Hepatocyte (in vitro differentiated cells): ENCODE measurements at regions not wholly inside any gene's neighbourhood (a gene's known extent, or its start where the extent isn't known, plus 50 kb on each side); places are given as distances from the start of the nearest gene placed in this dataset.
"Not testable (repeated sequence)": the region's sequence is repeated elsewhere in the genome, so short reads cannot be mapped to it uniquely, and the experiment has no call there.

Source experiments
- DNase-seq: peaks from one replicate; pipeline ENCODE4 v3.0.0-alpha.2; 2016; ENCODE audit warnings: low spot score
- H2AFZ ChIP-seq: fragments of 200-600 bp; sonication (generic); 2 replicates; pipeline ENCODE4 v1.6.0; 2016; ENCODE audit warnings: antibody characterized with exemption, mild to moderate bottlenecking
- H3K27ac ChIP-seq: fragments of 200-600 bp; sonication (generic); 2 replicates; pipeline ENCODE4 v1.5.1; 2016; ENCODE audit warnings: mild to moderate bottlenecking
- H3K27me3 ChIP-seq: fragments of 200-600 bp; sonication (generic); 2 replicates; pipeline ENCODE4 v1.6.1; 2016
- H3K36me3 ChIP-seq: fragments of 200-600 bp; sonication (generic); replicated peaks from 2 replicates; pipeline ENCODE4 v1.5.1; 2016; ENCODE audit warnings: low read depth; ENCODE audit not compliant: insufficient read depth
- H3K4me1 ChIP-seq: fragments of 200-600 bp; sonication (generic); 2 replicates; pipeline ENCODE4 v1.5.1; 2016; ENCODE audit warnings: mild to moderate bottlenecking, moderate library complexity; ENCODE audit not compliant: insufficient read depth
- H3K4me2 ChIP-seq: fragments of 200-600 bp; sonication (generic); 2 replicates; pipeline ENCODE4 v1.6.0; 2016
- H3K4me3 ChIP-seq: fragments of 200-600 bp; sonication (generic); 2 replicates; pipeline ENCODE4 v1.5.1; 2016; ENCODE audit warnings: mild to moderate bottlenecking
- H3K79me2 ChIP-seq: fragments of 200-600 bp; sonication (generic); 2 replicates; pipeline ENCODE4 v1.6.0; 2017; ENCODE audit warnings: mild to moderate bottlenecking
- H3K9me2 ChIP-seq: fragments of 200-600 bp; sonication (generic); replicated peaks from 2 replicates; pipeline ENCODE4 v1.6.0; 2017; ENCODE audit warnings: mild to moderate bottlenecking; ENCODE audit not compliant: insufficient read depth
- H3K9me3 ChIP-seq: fragments of 200-600 bp; sonication (generic); 2 replicates; pipeline ENCODE4 v1.5.1; 2016; ENCODE audit warnings: low read depth, mild to moderate bottlenecking
- H4K20me1 ChIP-seq: fragments of 200-600 bp; sonication (generic); 2 replicates; pipeline ENCODE4 v1.6.0; 2016; ENCODE audit warnings: mild to moderate bottlenecking; ENCODE audit not compliant: insufficient read depth, poor library complexity, severe bottlenecking
- CTCF ChIP-seq: fragments of 200-600 bp; sonication (generic); IDR thresholded peaks from 2 replicates; pipeline ENCODE4 v1.5.1; 2016; ENCODE audit warnings: antibody characterized with exemption, mild to moderate bottlenecking; ENCODE audit not compliant: poor library complexity
- EZH2 ChIP-seq: fragments of 200-600 bp; sonication (generic); IDR thresholded peaks from 2 replicates; pipeline ENCODE4 v1.6.1; 2016; ENCODE audit warnings: antibody characterized with exemption, mild to moderate bottlenecking, borderline replicate concordance
- EZH2phosphoT487 ChIP-seq: fragments of 200-600 bp; sonication (generic); IDR thresholded peaks from one replicate; pipeline ENCODE4 v1.6.1; 2018; ENCODE audit warnings: antibody characterized with exemption, mild to moderate bottlenecking, low read depth, moderate library complexity; ENCODE audit not compliant: unreplicated experiment, severe bottlenecking
- WGBS: methylation state at CpG from one replicate; pipeline ENCODE4 v1.1.6; 2016; ENCODE audit warnings: low lambda C conversion rate; ENCODE audit errors: missing lambda C conversion rate; 5-methylcytosine and 5-hydroxymethylcytosine counted together

GRCh38 chr11:98409069-98409468 is 611.7 kb upstream of the CNTN5 start:
- DNase-seq, result no peak
- no peaks in the 10 kb centered on the region for H3K4me1 ChIP-seq

GRCh38 chr11:98411777-98412176 is 609.0 kb upstream of the CNTN5 start:
- TF ChIP-seq EZH2 (no peak), EZH2phosphoT487 (no peak), CTCF (no peak)
- H3K4me2 ChIP-seq, result no peak overlapping the region
- no peaks in the 10 kb centered on the region for H4K20me1 ChIP-seq
- no peaks in the 10 kb centered on the region for H3K4me1 ChIP-seq
- no peak overlapping the region for H2AFZ ChIP-seq
- no peak overlapping the region for H3K4me3 ChIP-seq
- no peaks in the 10 kb centered on the region for H3K9me2 ChIP-seq
- H3K27ac ChIP-seq, result no peak overlapping the region
- no peaks in the 10 kb centered on the region for H3K79me2 ChIP-seq
- H3K27me3 ChIP-seq, result no peaks in the 10 kb centered on the region
- 89% methylated on average over 3 of the region's 3 CpGs for WGBS
- DNase-seq, result no peak
- H3K9me3 ChIP-seq, result no peaks in the 10 kb centered on the region
- H3K36me3 ChIP-seq, result no peaks in the 10 kb centered on the region

More at GRCh38 chr11:98409069-98409468, 611.7 kb upstream of the CNTN5 start:
- Histone ChIP-seq H3K27me3 (no peaks in the 10 kb centered on the region), H3K4me2 (no peak overlapping the region), H3K4me3 (no peak overlapping the region), H3K79me2 (no peaks in the 10 kb centered on the region), H3K36me3 (no peaks in the 10 kb centered on the region), H2AFZ (no peak overlapping the region), H3K9me2 (no peaks in the 10 kb centered on the region), H3K9me3 (no peaks in the 10 kb centered on the region), H4K20me1 (no peaks in the 10 kb centered on the region), H3K27ac (no peak overlapping the region)
- no peak for TF ChIP-seq CTCF
- TF ChIP-seq EZH2phosphoT487, result no peak
- TF ChIP-seq EZH2, result no peak

GRCh38 chr11:98417256-98417755 is 603.4 kb upstream of the CNTN5 start:
- Histone ChIP-seq H3K9me3 (no peaks in the 10 kb centered on the region), H2AFZ (no peak overlapping the region), H4K20me1 (no peaks in the 10 kb centered on the region), H3K79me2 (no peaks in the 10 kb centered on the region), H3K4me3 (no peak overlapping the region), H3K36me3 (no peaks in the 10 kb centered on the region), H3K4me1 (no peaks in the 10 kb centered on the region), H3K27ac (no peak overlapping the region), H3K9me2 (no peaks in the 10 kb centered on the region), H3K27me3 (no peaks in the 10 kb centered on the region), H3K4me2 (no peak overlapping the region)
- no peak for DNase-seq
- no peak for TF ChIP-seq EZH2
- TF ChIP-seq EZH2phosphoT487, result no peak
- no peak for TF ChIP-seq CTCF
- 89% methylated on average over 3 of the region's 3 CpGs for WGBS

GRCh38 chr11:98423933-98424332 is 596.8 kb upstream of the CNTN5 start:
- no peaks in the 10 kb centered on the region for H3K9me2 ChIP-seq
- H3K79me2 ChIP-seq, result no peaks in the 10 kb centered on the region
- DNase-seq, result no peak
- TF ChIP-seq CTCF, result no peak
- no peaks in the 10 kb centered on the region for H3K4me1 ChIP-seq
- H3K4me2 ChIP-seq, result no peak overlapping the region
- no peaks in the 10 kb centered on the region for H4K20me1 ChIP-seq
- 96% methylated on average over 8 of the region's 8 CpGs for WGBS
- no peaks in the 10 kb centered on the region for H3K36me3 ChIP-seq
- H3K27ac ChIP-seq, result no peak overlapping the region
- no peak overlapping the region for H3K4me3 ChIP-seq
- H2AFZ ChIP-seq, result no peak overlapping the region
- H3K27me3 ChIP-seq, result no peaks in the 10 kb centered on the region
- H3K9me3 ChIP-seq, result peaks cover 4% of the 10 kb centered on the region

- H2AFZ ChIP-seq, H3K9me3 ChIP-seq, H3K4me3 ChIP-seq, DNase-seq, H3K27ac ChIP-seq, H3K79me2 ChIP-seq, H3K36me3 ChIP-seq, H3K4me2 ChIP-seq, H3K9me2 ChIP-seq, H3K4me1 ChIP-seq, H3K27me3 ChIP-seq, H4K20me1 ChIP-seq: not testable (repeated sequence)
- whole genome bisulfite sequencing, result 96% methylated on average over 3 of the region's 3 CpGs
These were observed 596.0 kb upstream of the CNTN5 start for GRCh38 chr11:98424773-98425172.
